ENCODE measurements at regions not wholly inside any gene's neighbourhood (a gene's known extent, or its start where the extent isn't known, plus 50 kb on each side); places are given as distances from the start of the nearest gene placed in this dataset.
"Not testable (repeated sequence)": the region's sequence is repeated elsewhere in the genome, so short reads cannot be mapped to it uniquely, and the experiment has no call there.

DNA sequence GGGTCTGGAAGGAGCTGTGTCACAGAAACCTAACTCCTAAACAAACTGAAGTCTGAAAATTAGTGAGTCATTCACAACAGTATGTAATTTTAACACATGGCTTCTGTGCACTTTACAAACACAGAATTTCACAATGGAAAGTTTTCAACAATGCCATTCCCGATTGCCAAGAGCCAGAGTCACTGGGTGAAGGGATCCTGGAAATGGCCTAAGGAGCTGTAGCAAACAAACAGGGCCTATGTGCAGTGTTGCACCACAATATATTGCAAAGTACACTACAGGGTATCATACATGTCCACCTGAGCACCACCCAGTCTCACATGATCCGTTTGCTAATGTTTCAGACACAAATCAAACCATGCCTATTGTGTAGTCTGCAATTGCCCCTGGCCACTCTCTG, 184.7 kb upstream of the OTX2 start:
- TF ChIP-seq, protein P1, sequence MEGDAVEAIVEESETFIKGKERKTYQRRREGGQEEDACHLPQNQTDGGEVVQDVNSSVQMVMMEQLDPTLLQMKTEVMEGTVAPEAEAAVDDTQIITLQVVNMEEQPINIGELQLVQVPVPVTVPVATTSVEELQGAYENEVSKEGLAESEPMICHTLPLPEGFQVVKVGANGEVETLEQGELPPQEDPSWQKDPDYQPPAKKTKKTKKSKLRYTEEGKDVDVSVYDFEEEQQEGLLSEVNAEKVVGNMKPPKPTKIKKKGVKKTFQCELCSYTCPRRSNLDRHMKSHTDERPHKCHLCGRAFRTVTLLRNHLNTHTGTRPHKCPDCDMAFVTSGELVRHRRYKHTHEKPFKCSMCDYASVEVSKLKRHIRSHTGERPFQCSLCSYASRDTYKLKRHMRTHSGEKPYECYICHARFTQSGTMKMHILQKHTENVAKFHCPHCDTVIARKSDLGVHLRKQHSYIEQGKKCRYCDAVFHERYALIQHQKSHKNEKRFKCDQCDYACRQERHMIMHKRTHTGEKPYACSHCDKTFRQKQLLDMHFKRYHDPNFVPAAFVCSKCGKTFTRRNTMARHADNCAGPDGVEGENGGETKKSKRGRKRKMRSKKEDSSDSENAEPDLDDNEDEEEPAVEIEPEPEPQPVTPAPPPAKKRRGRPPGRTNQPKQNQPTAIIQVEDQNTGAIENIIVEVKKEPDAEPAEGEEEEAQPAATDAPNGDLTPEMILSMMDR (conservative IDR thresholded peaks at IDR 0.05; ENCODE audit: low read length): no peak
- no peak for DNase-seq (ENCODE audit: low read depth)
- H3K4me3 ChIP-seq (ENCODE audit: low read length): no peak overlapping the region

DNA sequence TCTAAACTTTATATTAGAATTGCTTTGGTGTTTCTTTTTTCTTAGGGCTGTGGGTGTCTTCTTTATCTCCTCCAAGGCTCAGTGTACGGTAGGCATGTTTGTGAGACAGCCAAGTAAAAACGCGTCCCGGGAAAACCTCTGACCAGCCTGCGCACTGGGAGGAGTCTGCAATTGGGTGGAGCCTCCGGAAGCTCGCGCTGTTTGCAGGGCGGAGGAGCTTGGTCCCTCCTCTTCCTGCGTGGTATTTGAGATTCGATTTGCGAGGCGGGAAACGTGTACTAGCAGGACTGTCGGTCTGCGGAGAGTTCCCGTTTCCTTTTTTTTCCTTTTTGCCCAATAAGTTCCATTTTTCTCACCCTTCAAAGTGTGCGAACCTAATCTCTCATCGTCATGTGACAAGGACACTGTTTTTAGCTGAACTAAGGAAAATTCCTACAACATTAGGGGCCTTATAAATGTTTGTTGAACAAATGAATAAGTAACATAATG, 182.1 kb upstream of the OTX2 start:
- TF ChIP-seq, protein P1 (conservative IDR thresholded peaks at IDR 0.05; ENCODE audit: low read length): no peak
- no peak overlapping the region for H3K4me3 ChIP-seq (ENCODE audit: low read length)
- DNase-seq (ENCODE audit: low read depth): no peak

DNA sequence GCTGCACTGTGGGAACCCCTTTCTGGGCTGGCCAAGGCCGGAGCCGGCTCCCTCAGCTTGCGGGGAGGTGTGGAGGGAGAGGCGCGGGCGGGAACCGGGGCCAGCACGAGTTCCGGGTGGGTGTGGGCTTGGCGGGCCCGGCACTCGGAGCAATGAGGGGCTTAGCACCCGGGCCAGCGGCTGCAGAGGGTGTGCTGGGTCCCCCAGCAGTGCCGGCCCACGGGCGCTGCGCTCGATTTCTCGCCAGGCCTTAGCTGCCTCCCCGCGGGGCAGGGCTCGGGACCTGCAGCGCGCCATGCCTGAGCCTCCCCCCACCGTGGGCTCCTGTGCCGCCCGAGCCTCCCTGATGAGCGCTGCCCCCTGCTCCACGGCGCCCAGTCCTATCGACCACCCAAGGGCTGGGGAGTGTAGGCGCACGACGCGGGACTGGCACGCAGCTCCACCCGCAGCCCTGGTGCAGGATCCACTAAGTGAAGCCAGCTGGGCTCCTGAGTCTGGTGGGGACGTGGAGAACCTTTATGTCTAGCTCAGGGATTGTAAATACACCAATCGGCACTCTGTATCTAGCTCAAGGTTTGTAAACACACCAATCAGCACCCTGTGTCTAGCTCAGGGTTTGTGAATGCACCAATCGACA, 180.8 kb upstream of the OTX2 start:
- H3K4me3 ChIP-seq (ENCODE audit: low read length): not testable (repeated sequence)

DNA sequence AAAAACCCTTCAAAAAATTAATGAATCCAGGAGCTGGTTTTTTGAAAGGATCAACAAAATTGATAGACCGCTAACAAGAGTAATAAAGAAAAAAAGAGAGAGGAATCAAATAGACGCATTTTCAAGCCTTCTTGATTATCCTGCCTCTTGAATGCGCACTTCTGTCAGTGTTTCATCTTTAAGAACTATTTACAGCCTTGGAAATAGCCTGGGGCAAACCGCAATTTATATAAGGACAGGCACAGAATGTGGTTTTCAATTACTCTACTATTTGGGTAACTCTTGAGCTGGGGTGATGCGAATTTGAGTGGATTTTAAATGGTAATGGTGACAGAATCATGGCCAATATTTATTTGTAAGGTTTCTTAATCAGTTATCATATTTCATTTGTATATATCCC, 179.1 kb upstream of the OTX2 start:
- DNase-seq (ENCODE audit: low read depth): no peak

More for the DNA sequence above, 180.8 kb upstream of the OTX2 start:
- not testable (repeated sequence) for DNase-seq (ENCODE audit: low read depth)

DNA sequence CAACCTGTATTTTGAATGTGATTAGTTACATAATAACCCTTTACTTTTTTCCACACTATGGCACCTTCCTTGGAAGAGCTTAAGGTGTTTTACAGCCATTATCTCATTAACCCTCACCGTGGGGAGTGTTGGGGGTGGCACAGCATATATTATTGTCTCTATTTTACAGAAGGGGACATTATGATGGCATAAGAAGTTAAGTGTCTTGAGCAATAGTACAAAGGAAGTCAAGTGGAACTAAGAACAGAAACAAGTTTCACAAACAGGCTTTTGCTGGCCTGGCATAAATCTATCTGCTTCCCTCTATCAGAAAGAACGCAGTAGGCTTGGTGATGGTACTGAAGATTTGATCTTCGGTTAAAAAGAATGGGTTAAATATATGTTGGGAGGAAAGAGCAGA, 169.7 kb upstream of the OTX2 start:
- TF ChIP-seq, protein P1 (conservative IDR thresholded peaks at IDR 0.05; ENCODE audit: low read length): no peak
- DNase-seq (ENCODE audit: low read depth): no peak
- H3K4me3 ChIP-seq (ENCODE audit: low read length): no peak overlapping the region

More for the DNA sequence above, 179.1 kb upstream of the OTX2 start:
- TF ChIP-seq, protein P1 (conservative IDR thresholded peaks at IDR 0.05; ENCODE audit: low read length): no peak
- no peak overlapping the region for H3K4me3 ChIP-seq (ENCODE audit: low read length)

DNA sequence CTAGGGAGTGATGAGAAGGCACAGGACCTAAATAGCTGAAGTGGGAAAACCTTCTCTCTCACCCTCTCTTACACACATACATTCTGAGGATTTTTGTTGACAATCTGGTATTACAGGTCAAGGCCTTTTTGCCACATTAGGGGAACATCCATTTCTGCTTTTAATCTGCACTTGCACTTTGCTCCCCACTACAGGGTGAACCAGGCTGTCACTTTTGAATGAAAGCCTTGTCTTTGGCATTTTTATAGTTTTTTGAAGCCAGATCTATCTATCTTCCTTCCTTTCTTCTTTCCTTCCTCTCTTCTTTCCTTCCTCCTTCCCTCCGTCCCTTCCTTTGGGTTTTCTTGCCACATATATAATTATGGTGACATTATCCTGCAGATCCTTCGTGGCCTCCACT, 165.9 kb upstream of the OTX2 start:
- TF ChIP-seq, protein P1 (conservative IDR thresholded peaks at IDR 0.05; ENCODE audit: low read length): no peak
- no peak overlapping the region for H3K4me3 ChIP-seq (ENCODE audit: low read length)
- no peak for DNase-seq (ENCODE audit: low read depth)

DNA sequence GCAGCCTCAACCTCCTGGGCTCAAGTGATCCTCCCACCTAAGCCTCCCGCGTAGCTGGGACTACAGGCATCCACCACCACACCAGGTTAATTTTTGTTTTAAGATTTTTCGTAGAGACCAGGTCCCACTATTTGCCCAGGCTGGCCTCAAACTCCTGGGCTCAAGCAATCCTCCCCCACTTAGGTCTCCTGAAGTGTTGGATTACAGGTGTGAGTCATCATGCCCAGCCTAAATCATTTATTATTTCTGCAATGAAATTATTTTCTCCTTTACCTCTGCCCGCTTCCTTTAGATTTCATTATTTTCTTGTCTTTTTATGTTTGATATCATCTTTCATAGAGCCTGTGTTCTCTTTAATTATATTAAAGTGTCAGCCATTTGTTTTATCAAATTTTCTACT, 165.2 kb upstream of the OTX2 start:
- TF ChIP-seq, protein P1 (conservative IDR thresholded peaks at IDR 0.05; ENCODE audit: low read length): no peak
- no peak overlapping the region for H3K4me3 ChIP-seq (ENCODE audit: low read length)
- no peak for DNase-seq (ENCODE audit: low read depth)
